ENCODE measurements at regions not wholly inside any gene's neighbourhood (a gene's known extent, or its start where the extent isn't known, plus 50 kb on each side); places are given as distances from the start of the nearest gene placed in this dataset.

- TF ChIP-seq GATA2 (IDR thresholded peaks at IDR 0.05; ENCODE audit: low read depth, low read length) (no peak), GATA3 (IDR thresholded peaks at IDR 0.05; ENCODE audit: low read depth, low read length) (no peak)
Measured at GRCh38 chr3:111286746-111287145, 215.1 kb downstream of the NECTIN3 start.

All from SH-SY5Y (cell line).